ENCODE measurements at regions not wholly inside any gene's neighbourhood (a gene's known extent, or its start where the extent isn't known, plus 50 kb on each side); places are given as distances from the start of the nearest gene placed in this dataset.

DNA sequence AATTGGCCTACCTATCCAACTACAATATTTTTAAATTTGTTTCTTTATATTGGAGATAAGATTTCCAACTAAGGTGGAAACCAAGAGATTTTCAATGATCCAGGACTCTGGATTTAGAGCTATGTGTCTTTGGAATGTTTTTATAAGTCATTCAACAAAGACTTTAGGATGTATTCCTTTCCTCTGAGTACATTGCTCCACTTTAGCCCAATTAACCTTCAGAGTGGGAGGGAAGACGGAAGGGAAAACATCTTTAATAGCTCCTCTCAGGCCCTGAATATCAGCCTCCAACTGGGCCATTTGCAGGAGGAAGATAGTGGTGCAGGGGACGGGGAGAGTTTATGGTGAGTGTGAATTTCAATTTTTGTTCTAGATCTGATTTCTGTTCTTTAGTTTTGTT is 239.2 kb downstream of the PIK3R1 start:
- DNase-seq (no peak), FAIRE-seq (no peak)
- H3K27me3 ChIP-seq (ENCODE audit: control insufficient read depth, insufficient read depth, low read length), result no peaks in the 10 kb centered on the region
- H3K27ac ChIP-seq (ENCODE audit: low read depth in 2 of 2, low read length in 2 of 2), result no peak overlapping the region
- peaks cover 0 to 7% (median 4%) of the 10 kb centered on the region in 3 donors for H3K4me1 ChIP-seq (ENCODE audit: control insufficient read depth in 2 of 3, insufficient read depth in 2 of 3, low read depth in 1 of 3, low read length in 3 of 3)
- H3K9ac ChIP-seq (ENCODE audit: low read length in 3 of 3), result no peak overlapping the region
- intact Hi-C loops (cut with DNase I), result loop anchor here (10.0 kb wide), 1 partner anchor 160 kb away; no protein-coding TSS in a partner anchor
- H3K36me3 ChIP-seq (ENCODE audit: control insufficient read depth in 2 of 3, insufficient read depth in 3 of 3, low read length in 3 of 3), result no peaks in the 10 kb centered on the region
- H3K4me3 ChIP-seq (ENCODE audit: low read length in 3 of 3), result no peak overlapping the region
- H3K9me3 ChIP-seq (ENCODE audit: control insufficient read depth in 2 of 3, insufficient read depth in 1 of 3, low read length in 3 of 3), result no peaks in the 10 kb centered on the region
- TF ChIP-seq, protein P1, sequence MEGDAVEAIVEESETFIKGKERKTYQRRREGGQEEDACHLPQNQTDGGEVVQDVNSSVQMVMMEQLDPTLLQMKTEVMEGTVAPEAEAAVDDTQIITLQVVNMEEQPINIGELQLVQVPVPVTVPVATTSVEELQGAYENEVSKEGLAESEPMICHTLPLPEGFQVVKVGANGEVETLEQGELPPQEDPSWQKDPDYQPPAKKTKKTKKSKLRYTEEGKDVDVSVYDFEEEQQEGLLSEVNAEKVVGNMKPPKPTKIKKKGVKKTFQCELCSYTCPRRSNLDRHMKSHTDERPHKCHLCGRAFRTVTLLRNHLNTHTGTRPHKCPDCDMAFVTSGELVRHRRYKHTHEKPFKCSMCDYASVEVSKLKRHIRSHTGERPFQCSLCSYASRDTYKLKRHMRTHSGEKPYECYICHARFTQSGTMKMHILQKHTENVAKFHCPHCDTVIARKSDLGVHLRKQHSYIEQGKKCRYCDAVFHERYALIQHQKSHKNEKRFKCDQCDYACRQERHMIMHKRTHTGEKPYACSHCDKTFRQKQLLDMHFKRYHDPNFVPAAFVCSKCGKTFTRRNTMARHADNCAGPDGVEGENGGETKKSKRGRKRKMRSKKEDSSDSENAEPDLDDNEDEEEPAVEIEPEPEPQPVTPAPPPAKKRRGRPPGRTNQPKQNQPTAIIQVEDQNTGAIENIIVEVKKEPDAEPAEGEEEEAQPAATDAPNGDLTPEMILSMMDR (IDR thresholded peaks at IDR 0.05; ENCODE audit: borderline replicate concordance, extremely low read depth, insufficient read depth), result no peak

DNA sequence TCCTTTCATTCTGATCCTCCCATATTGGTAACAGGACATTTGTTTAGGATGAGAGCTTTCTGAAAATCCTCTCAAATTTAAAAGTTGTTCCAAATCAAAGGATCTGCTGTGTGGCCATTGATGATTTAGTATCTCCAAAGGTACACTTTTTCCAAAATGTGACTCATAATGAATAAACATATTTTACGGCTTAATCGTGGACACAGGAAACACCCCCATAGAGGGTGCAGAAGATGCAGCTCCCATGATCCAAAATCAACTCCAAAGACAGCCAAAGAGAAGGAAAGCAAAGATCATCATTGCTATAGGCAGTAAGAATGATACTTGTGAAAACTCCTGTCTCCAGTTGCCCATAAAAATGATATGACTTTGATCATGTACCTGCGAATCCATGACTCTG is 239.7 kb downstream of the PIK3R1 start:
- Histone ChIP-seq H3K4me3 (ENCODE audit: low read length in 3 of 3) (no peak overlapping the region), H3K36me3 (ENCODE audit: control insufficient read depth in 2 of 3, insufficient read depth in 3 of 3, low read length in 3 of 3) (no peaks in the 10 kb centered on the region), H3K27me3 (ENCODE audit: control insufficient read depth, insufficient read depth, low read length) (no peaks in the 10 kb centered on the region), H3K4me1 (ENCODE audit: control insufficient read depth in 2 of 3, insufficient read depth in 2 of 3, low read depth in 1 of 3, low read length in 3 of 3) (peaks cover 0 to 11% (median 7%) of the 10 kb centered on the region in 3 donors), H3K9me3 (ENCODE audit: control insufficient read depth in 2 of 3, insufficient read depth in 1 of 3, low read length in 3 of 3) (no peaks in the 10 kb centered on the region), H3K27ac (ENCODE audit: low read depth in 2 of 2, low read length in 2 of 2) (no peak overlapping the region), H3K9ac (ENCODE audit: low read length in 3 of 3) (no peak overlapping the region)
- TF ChIP-seq, protein P1 (IDR thresholded peaks at IDR 0.05; ENCODE audit: borderline replicate concordance, extremely low read depth, insufficient read depth), result no peak
- no peak for DNase-seq
- intact Hi-C loops (cut with DNase I), result loop anchor here (10.0 kb wide), 1 partner anchor 160 kb away; no protein-coding TSS in a partner anchor
- no peak for FAIRE-seq

DNA sequence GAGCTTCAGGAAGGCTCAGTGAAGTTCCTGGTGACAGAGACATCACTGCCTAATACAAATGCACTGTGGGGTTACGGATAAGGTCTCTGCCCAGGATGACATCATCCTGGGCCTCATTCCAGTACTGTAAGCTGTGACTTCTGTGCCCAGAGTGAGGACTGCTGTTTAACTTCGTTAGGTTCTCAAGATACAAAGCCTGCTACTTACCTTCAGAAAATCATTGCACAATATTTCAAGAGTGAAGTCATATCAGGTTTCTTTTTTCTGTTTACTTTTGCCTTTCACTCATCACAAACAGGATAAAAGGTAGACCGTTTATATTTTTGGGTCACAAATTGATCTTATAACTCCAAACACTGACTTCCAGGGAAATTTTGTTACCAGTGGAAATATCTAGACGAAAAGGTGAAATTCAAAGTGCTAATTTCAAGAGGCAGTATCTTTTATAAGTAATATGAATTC is 241.2 kb downstream of the PIK3R1 start:
- Histone ChIP-seq H3K9me3 (ENCODE audit: control insufficient read depth in 2 of 3, insufficient read depth in 1 of 3, low read length in 3 of 3) (no peaks in the 10 kb centered on the region), H3K4me1 (ENCODE audit: control insufficient read depth in 2 of 3, insufficient read depth in 2 of 3, low read depth in 1 of 3, low read length in 3 of 3) (peaks cover 0 to 16% (median 7%) of the 10 kb centered on the region in 3 donors), H3K36me3 (ENCODE audit: control insufficient read depth in 2 of 3, insufficient read depth in 3 of 3, low read length in 3 of 3) (no peaks in the 10 kb centered on the region), H3K4me3 (ENCODE audit: low read length in 3 of 3) (no peak overlapping the region), H3K27ac (ENCODE audit: low read depth in 2 of 2, low read length in 2 of 2) (no peak overlapping the region), H3K27me3 (ENCODE audit: control insufficient read depth, insufficient read depth, low read length) (no peaks in the 10 kb centered on the region), H3K9ac (ENCODE audit: low read length in 3 of 3) (no peak overlapping the region)
- DNase-seq, result peak in 2 of 5 donors; percentile 56 to 74
- TF ChIP-seq, protein P1 (IDR thresholded peaks at IDR 0.05; ENCODE audit: borderline replicate concordance, extremely low read depth, insufficient read depth), result no peak
- FAIRE-seq, result peak; percentile 41
- intact Hi-C loops (cut with DNase I), result loop anchor here (10.0 kb wide), 1 partner anchor 162 kb away; no protein-coding TSS in a partner anchor

DNA sequence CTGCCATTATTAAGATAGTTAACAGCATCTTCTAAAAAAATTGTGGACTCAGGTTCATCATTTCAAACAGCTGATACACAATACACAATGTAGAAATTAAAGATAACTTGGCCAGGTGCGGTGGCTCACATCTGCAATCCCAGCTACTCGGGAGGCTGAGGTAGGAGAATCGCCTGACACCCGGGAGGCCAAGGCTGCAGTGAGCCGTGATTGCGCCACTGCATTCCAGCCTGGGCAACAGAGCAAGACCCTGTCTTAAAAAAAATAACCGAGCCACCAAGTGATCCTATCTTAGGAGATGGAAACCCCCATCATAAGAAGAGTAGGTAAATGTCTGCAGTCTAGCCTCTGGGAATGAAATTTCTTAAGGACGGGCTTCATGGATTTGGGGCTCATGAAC is 241.7 kb downstream of the PIK3R1 start:
- H3K9ac ChIP-seq (ENCODE audit: low read length in 3 of 3), result no peak overlapping the region
- H3K4me1 ChIP-seq (ENCODE audit: control insufficient read depth in 2 of 3, insufficient read depth in 2 of 3, low read depth in 1 of 3, low read length in 3 of 3), result peaks cover 0 to 16% (median 7%) of the 10 kb centered on the region in 3 donors
- H3K27ac ChIP-seq (ENCODE audit: low read depth in 2 of 2, low read length in 2 of 2), result no peak overlapping the region
- H3K4me3 ChIP-seq (ENCODE audit: low read length in 3 of 3), result no peak overlapping the region
- intact Hi-C loops (cut with DNase I), result loop anchor here (10.0 kb wide), 1 partner anchor 162 kb away; no protein-coding TSS in a partner anchor
- no peaks in the 10 kb centered on the region for H3K27me3 ChIP-seq (ENCODE audit: control insufficient read depth, insufficient read depth, low read length)
- TF ChIP-seq, protein P1 (IDR thresholded peaks at IDR 0.05; ENCODE audit: borderline replicate concordance, extremely low read depth, insufficient read depth), result no peak
- H3K9me3 ChIP-seq (ENCODE audit: control insufficient read depth in 2 of 3, insufficient read depth in 1 of 3, low read length in 3 of 3), result no peaks in the 10 kb centered on the region
- DNase-seq, result no peak
- H3K36me3 ChIP-seq (ENCODE audit: control insufficient read depth in 2 of 3, insufficient read depth in 3 of 3, low read length in 3 of 3), result no peaks in the 10 kb centered on the region
- FAIRE-seq, result no peak

All from kidney (tissue), 13 donors.